BLaER1 (cell line): ENCODE measurements at regions not wholly inside any gene's neighbourhood (a gene's known extent, or its start where the extent isn't known, plus 50 kb on each side); places are given as distances from the start of the nearest gene placed in this dataset.

Source experiments
- H3K27ac ChIP-seq: shearing (Covaris generic); formaldehyde crosslinking; 2 replicates; pipeline ENCODE4 v1.8.1; 2022
- H3K27me3 ChIP-seq: shearing (Covaris generic); formaldehyde crosslinking; 2 replicates; pipeline ENCODE4 v1.8.1; 2022
- H3K36me3 ChIP-seq: shearing (Covaris generic); formaldehyde crosslinking; 2 replicates; pipeline ENCODE4 v1.8.1; 2022
- H3K4me1 ChIP-seq: shearing (Covaris generic); formaldehyde crosslinking; 2 replicates; pipeline ENCODE4 v1.8.1; 2022
- H3K4me2 ChIP-seq: shearing (Covaris generic); formaldehyde crosslinking; 2 replicates; pipeline ENCODE4 v1.8.1; 2022
- H3K4me3 ChIP-seq: shearing (Covaris generic); formaldehyde crosslinking; 2 replicates; pipeline ENCODE4 v1.8.1; 2022
- H3K9ac ChIP-seq: shearing (Covaris generic); formaldehyde crosslinking; 2 replicates; pipeline ENCODE4 v1.8.1; 2022
- H3K9me3 ChIP-seq: shearing (Covaris generic); formaldehyde crosslinking; 2 replicates; pipeline ENCODE4 v1.8.1; 2022
- H4K20me1 ChIP-seq: shearing (Covaris generic); formaldehyde crosslinking; 2 replicates; pipeline ENCODE4 v1.8.1; 2022
- Cebpa-rat ChIP-seq: shearing (Covaris generic); IDR thresholded peaks from 2 replicates; pipeline ENCODE4 v1.8.1; 2022

- Histone ChIP-seq H3K36me3 (no peaks in the 10 kb centered on the region), H3K9me3 (no peaks in the 10 kb centered on the region), H3K9ac (no peak overlapping the region), H3K27ac (no peak overlapping the region), H4K20me1 (no peaks in the 10 kb centered on the region), H3K4me1 (no peaks in the 10 kb centered on the region), H3K4me2 (no peak overlapping the region), H3K4me3 (no peak overlapping the region), H3K27me3 (no peaks in the 10 kb centered on the region)
- no peak for TF ChIP-seq Cebpa-rat
Measured at GRCh38 chr14:37936971-37937370, 270.7 kb upstream of the SSTR1 start.

GRCh38 chr14:37939442-37940028 lies 268.2 kb upstream of the SSTR1 start:
- Histone ChIP-seq H3K27me3 (no peaks in the 10 kb centered on the region), H3K9me3 (peaks cover 9% of the 10 kb centered on the region), H3K36me3 (no peaks in the 10 kb centered on the region), H4K20me1 (no peaks in the 10 kb centered on the region), H3K4me1 (no peaks in the 10 kb centered on the region), H3K4me2 (no peak overlapping the region), H3K9ac (no peak overlapping the region), H3K27ac (no peak overlapping the region), H3K4me3 (no peak overlapping the region)
- no peak for TF ChIP-seq Cebpa-rat

GRCh38 chr14:37945959-37946358 lies 261.7 kb upstream of the SSTR1 start:
- Histone ChIP-seq H4K20me1 (no peaks in the 10 kb centered on the region), H3K27me3 (no peaks in the 10 kb centered on the region), H3K9me3 (peaks cover 51% of the 10 kb centered on the region), H3K4me2 (no peak overlapping the region), H3K4me1 (no peaks in the 10 kb centered on the region), H3K27ac (no peak overlapping the region), H3K4me3 (no peak overlapping the region), H3K9ac (no peak overlapping the region), H3K36me3 (no peaks in the 10 kb centered on the region)
- no peak for TF ChIP-seq Cebpa-rat

- no peaks in the 10 kb centered on the region for H3K36me3 ChIP-seq
- peaks cover 51% of the 10 kb centered on the region for H3K9me3 ChIP-seq
- no peak overlapping the region for H3K27ac ChIP-seq
- no peak overlapping the region for H3K9ac ChIP-seq
- no peaks in the 10 kb centered on the region for H3K4me1 ChIP-seq
- no peak overlapping the region for H3K4me3 ChIP-seq
- no peak for TF ChIP-seq Cebpa-rat
- no peak overlapping the region for H3K4me2 ChIP-seq
- H4K20me1 ChIP-seq, result no peaks in the 10 kb centered on the region
- no peaks in the 10 kb centered on the region for H3K27me3 ChIP-seq
Measured at GRCh38 chr14:37946819-37947218, 260.9 kb upstream of the SSTR1 start.

- H3K9ac ChIP-seq, result no peak overlapping the region
- H3K36me3 ChIP-seq, result no peaks in the 10 kb centered on the region
- no peaks in the 10 kb centered on the region for H4K20me1 ChIP-seq
- H3K9me3 ChIP-seq, result peaks cover 51% of the 10 kb centered on the region
- H3K4me2 ChIP-seq, result no peak overlapping the region
- no peak for TF ChIP-seq Cebpa-rat
- no peak overlapping the region for H3K27ac ChIP-seq
- H3K4me1 ChIP-seq, result no peaks in the 10 kb centered on the region
- no peaks in the 10 kb centered on the region for H3K27me3 ChIP-seq
- no peak overlapping the region for H3K4me3 ChIP-seq
Measured at GRCh38 chr14:37948266-37948665, 259.4 kb upstream of the SSTR1 start.

GRCh38 chr14:37968664-37969240 lies 239.0 kb upstream of the SSTR1 start:
- Histone ChIP-seq H3K4me1 (no peaks in the 10 kb centered on the region), H4K20me1 (no peaks in the 10 kb centered on the region), H3K4me3 (no peak overlapping the region), H3K9me3 (no peaks in the 10 kb centered on the region), H3K9ac (no peak overlapping the region), H3K4me2 (no peak overlapping the region), H3K36me3 (no peaks in the 10 kb centered on the region), H3K27me3 (no peaks in the 10 kb centered on the region), H3K27ac (no peak overlapping the region)
- TF ChIP-seq Cebpa-rat, result no peak

- Histone ChIP-seq H3K4me3 (no peak overlapping the region), H3K27ac (no peak overlapping the region), H3K27me3 (no peaks in the 10 kb centered on the region), H3K4me2 (no peak overlapping the region), H4K20me1 (no peaks in the 10 kb centered on the region), H3K9ac (no peak overlapping the region), H3K36me3 (no peaks in the 10 kb centered on the region), H3K9me3 (no peaks in the 10 kb centered on the region), H3K4me1 (no peaks in the 10 kb centered on the region)
- no peak for TF ChIP-seq Cebpa-rat
Measured at GRCh38 chr14:37969511-37969979, 238.2 kb upstream of the SSTR1 start.

- Histone ChIP-seq H3K9me3 (no peaks in the 10 kb centered on the region), H3K27ac (no peak overlapping the region), H3K4me2 (no peak overlapping the region), H3K9ac (no peak overlapping the region), H3K4me3 (no peak overlapping the region), H3K36me3 (no peaks in the 10 kb centered on the region), H3K4me1 (no peaks in the 10 kb centered on the region), H4K20me1 (no peaks in the 10 kb centered on the region), H3K27me3 (no peaks in the 10 kb centered on the region)
- TF ChIP-seq Cebpa-rat, result no peak
Measured at GRCh38 chr14:37970696-37971095, 237.0 kb upstream of the SSTR1 start.

GRCh38 chr14:37972941-37973887 lies 234.5 kb upstream of the SSTR1 start:
- Histone ChIP-seq H3K27me3 (no peaks in the 10 kb centered on the region), H3K4me2 (no peak overlapping the region), H3K9me3 (no peaks in the 10 kb centered on the region), H3K9ac (no peak overlapping the region), H3K4me1 (no peaks in the 10 kb centered on the region), H3K4me3 (no peak overlapping the region), H4K20me1 (no peaks in the 10 kb centered on the region), H3K27ac (no peak overlapping the region), H3K36me3 (no peaks in the 10 kb centered on the region)
- TF ChIP-seq Cebpa-rat, result no peak

- H4K20me1 ChIP-seq, result no peaks in the 10 kb centered on the region
- H3K4me1 ChIP-seq, result no peaks in the 10 kb centered on the region
- H3K9ac ChIP-seq, result no peak overlapping the region
- H3K9me3 ChIP-seq, result no peaks in the 10 kb centered on the region
- H3K36me3 ChIP-seq, result no peaks in the 10 kb centered on the region
- H3K4me2 ChIP-seq, result no peak overlapping the region
- TF ChIP-seq Cebpa-rat, result no peak
- no peak overlapping the region for H3K4me3 ChIP-seq
- no peaks in the 10 kb centered on the region for H3K27me3 ChIP-seq
- no peak overlapping the region for H3K27ac ChIP-seq
Measured at GRCh38 chr14:37974421-37974820, 233.3 kb upstream of the SSTR1 start.
